A204.1 (cell line): ENCODE measurements at regions not wholly inside any gene's neighbourhood (a gene's known extent, or its start where the extent isn't known, plus 50 kb on each side); places are given as distances from the start of the nearest gene placed in this dataset.

Experiments used
- FAIRE-seq: peaks from 2 replicates; lab custom pipeline; 2012; peaks lifted over from hg19 to GRCh38; lab: Jason Lieb, UNC

- no peak for FAIRE-seq
These were observed 209.8 kb upstream of the PDE10A start for GRCh38 chr6:165872811-165873210.

DNA sequence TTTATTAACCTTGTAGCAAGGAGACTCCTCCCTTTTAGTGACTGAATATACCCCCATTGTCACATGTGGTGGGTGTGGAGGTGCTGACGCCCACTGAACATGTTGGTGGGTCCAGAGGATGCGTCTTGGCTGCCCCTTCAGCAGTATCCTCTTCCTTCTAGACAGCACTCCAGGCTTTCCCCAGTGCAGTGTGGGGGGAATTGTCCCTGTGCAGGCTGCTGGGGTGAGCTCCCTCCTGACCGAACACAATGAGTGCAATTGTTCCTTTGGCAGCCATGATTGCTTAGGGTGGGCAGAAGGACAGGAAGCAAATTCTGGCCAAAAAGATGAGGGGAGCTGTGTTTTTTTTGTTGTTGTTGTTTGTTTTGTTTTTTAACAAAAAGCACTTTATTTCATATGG lies 209.3 kb upstream of the PDE10A start:
- FAIRE-seq: no peak

DNA sequence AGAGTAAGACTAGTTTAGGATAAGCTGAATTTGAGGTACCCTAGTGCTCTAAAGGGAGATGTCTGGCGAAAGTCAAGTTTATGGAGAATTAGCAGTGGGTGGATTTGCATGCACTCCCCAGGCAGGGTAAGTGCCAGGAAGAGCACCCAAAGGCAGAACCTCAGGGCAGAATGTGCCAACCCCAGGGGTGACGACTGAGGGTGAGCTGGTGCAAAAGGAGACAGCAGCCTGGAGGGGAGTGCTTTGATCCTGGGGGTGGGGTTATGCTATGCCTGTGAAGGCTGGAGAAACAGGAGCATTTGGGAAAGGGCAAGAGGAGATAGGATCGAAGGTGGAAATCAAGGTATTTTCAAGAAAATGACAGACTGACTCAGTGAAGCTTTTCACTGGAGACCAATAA lies 208.5 kb upstream of the PDE10A start:
- no peak for FAIRE-seq

DNA sequence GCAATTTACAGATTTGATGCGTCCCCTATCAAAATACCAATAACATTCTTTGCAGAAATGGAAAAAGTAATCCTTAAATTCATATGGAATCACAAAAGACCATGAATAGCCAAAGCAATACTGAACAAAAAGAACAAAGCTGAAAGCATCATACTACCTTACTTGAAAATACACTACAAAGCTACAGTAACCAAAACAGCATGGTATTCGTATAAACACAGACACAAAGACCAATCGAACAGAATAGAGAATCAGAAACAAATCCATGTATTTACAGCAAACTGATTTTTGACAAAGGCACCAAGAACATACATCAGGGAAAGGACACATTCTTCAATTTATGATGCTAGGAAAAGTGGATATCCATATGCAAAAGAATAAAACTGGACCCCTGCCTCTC lies 206.5 kb upstream of the PDE10A start:
- FAIRE-seq: no peak

DNA sequence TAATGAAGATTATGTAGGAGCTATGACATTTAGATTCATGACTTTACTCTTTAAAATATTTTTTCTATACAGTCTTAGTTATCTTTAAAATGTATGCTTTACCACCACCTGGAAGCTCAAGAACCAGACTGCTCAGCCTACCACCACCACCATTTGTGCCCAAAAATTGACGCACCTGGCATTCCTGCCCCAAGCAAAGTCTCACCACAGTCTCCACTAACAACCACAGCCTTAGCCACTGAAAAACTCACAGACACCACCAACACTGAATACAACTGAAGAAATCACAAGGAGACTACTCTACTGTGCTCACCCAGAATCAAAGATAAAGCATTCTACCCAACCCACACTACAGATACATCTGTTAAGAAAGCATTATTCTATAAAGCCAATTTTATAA lies 201.9 kb upstream of the PDE10A start:
- FAIRE-seq: no peak

GRCh38 chr6:165864218-165864617 lies 201.2 kb upstream of the PDE10A start:
- no peak for FAIRE-seq

DNA sequence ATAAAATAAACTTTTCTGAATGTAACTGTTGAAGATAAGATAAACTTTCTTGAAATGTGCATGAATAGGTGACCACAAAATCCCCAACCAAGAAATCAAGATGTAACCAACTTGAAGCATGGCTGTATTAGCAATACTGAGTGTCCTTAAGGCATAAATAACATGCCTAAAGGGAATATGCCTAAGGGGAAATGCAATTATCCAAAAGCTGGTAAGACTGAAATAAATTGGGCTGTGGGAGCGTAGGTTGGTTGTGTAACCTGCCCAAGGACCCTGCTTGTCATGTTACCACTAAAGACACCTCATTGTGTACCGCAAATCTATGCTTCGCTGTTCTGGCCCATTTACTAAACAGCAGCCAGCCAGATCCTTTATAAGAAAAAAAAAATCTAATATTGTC lies 200.8 kb upstream of the PDE10A start:
- FAIRE-seq: no peak

DNA sequence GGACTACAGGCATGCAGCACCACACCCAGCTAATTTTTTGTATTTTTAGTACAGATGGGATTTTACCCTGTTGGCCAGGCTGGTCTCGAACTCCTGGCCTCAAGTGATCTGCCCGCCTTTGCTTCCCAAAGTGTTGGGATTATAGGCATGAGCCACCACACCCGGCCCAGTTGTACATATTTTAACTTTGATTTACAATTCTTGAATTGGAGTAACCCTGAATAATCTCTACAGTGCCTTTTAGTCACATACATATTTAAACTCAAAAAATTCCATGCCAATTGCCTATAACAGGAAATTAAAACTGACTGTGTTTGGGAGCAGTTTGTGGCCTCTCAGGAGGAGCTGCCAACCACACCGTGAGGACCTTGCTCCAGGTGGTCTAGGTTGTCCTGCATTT lies 199.8 kb upstream of the PDE10A start:
- no peak for FAIRE-seq

GRCh38 chr6:165861226-165861625 lies 198.2 kb upstream of the PDE10A start:
- no peak for FAIRE-seq

DNA sequence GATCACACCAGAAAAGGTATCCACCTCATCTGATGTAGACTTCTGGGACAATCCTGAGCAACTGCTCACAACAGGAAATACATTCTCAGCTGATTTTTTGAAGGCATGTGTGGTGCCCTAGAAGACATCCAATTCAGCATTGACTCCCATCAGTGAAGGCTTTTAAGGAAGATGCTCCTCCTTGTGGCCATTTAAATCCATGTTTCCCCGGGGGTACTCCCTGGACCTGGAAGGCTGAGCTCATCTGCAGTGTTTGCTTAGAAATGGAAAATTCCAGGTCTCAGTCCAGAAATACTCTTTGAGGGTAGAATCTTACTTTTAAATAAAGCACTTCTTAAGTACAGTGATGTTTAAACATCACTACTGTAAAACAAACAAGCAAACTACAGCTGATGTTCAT lies 195.5 kb upstream of the PDE10A start:
- no peak for FAIRE-seq

- no peak for FAIRE-seq
These were observed 192.8 kb upstream of the PDE10A start for GRCh38 chr6:165855856-165856255.

- FAIRE-seq: no peak
These were observed 192.0 kb upstream of the PDE10A start for GRCh38 chr6:165854863-165855593.

DNA sequence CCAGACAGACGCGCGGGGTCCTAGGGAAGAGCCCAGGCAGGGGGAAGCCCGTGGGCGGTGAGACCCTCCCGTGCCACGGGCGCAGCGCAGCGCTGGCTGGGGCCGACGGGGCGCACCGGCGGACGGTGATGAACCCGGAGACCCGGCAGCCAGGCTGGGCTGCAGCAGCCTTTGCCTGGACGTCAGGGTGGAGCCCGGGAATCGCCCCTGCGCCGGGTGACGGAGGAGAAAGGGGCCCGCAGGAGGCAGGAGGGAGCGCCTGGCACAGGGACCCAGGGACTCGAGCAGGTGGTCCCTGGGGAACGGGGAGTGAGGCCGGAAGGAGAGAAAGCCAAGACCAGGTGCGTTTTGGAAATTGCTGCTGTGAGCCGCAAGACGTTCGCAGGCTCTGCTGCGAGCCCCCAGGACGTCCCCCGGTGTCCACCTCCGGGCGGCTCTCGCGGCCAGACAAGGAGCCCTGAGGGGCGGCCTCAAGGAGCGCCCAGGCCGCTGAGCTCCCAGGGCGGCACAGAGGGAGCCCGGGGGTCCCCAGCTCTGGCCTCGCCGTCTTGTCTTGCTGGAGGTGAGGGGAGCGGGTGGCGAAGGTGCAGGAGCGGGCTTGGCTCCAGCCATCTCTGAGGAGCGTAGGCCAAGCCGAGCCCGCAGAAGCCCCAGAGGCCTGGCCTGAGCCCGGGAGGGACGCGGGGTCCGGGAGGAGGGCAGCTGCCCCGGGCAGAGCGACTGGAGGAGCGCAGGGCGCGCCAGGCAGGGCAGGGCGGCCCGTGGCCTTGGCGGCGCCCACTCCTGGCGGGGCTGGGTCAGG lies 191.2 kb upstream of the PDE10A start:
- FAIRE-seq: no peak

- no peak for FAIRE-seq
These were observed 189.6 kb upstream of the PDE10A start for GRCh38 chr6:165852676-165853075.

GRCh38 chr6:165850434-165851019 lies 187.5 kb upstream of the PDE10A start:
- FAIRE-seq: peak; percentile 88

DNA sequence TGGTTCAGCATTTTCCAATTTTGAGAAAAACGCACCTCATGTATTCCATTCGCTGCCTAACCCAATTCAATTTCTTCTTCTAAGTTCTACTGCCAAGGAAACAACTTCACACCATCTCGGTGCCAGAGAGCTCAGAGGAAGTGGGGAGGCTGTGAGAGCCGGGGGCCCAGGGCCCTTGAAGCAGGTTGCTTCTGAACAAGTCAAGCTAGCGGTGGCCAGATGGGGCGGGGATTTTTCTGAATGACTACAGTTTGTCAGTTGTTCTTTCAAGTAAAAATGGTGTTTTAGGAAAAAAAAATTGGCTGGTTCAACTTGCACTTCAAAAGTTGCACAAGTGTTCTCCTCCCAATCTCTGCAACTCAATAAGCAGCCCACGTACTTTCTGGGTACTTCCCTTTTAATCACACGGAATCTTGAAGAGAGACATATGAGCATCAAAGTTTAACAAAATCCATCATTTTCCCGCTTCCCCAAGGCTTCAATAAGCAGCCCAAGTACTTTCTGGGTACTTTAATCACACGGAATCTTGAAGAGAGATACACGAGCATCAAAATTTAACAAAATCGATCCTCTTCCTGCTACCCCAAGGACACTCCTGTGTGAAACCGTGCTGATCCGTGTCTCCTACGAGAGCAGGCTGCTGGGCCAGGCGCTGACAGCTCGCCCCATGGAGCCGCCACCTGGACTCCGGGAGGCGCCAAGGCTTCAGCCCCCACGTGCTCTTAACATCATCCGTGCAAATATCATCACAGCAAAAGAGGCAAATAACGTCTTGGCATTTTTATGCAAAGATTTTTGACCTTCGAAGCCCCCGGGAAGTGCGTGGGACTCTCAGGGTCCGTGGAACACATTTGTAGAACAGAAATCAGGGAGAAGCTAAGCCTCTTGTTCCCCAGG lies 186.7 kb upstream of the PDE10A start:
- FAIRE-seq: no peak

GRCh38 chr6:165848086-165848426 lies 185.0 kb upstream of the PDE10A start:
- FAIRE-seq: no peak

GRCh38 chr6:165847407-165848085 lies 184.5 kb upstream of the PDE10A start:
- no peak for FAIRE-seq

GRCh38 chr6:165846123-165846966 lies 183.3 kb upstream of the PDE10A start:
- FAIRE-seq: no peak

GRCh38 chr6:165845493-165845892 lies 182.5 kb upstream of the PDE10A start:
- no peak for FAIRE-seq

DNA sequence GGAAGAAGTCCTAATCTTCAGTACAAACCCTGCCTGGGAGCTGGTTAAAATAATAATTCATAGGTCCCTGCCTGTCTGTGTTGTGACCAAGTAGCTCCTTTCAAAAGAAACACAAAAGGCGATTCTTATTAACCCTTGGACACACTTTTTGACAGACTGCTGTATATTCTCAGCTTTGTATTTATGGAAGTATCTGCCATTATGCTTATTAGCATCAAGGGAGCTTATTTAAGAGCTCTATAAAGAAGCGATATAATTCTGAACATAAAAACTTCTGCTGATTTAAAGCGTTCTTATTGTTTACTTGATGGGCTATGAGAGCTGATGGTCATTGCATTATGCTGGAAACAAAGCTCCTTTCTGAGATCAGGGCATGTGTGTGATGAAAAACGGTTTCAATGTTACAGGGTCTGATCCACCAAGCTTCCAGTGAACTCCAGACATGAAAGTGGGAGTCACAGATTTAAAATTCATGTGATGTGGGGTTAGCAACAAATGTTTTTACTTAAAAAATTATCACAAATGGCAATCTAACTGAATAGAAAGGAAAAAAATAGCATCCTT lies 181.8 kb upstream of the PDE10A start:
- no peak for FAIRE-seq
